H9 (cell line): ENCODE measurements at regions not wholly inside any gene's neighbourhood (a gene's known extent, or its start where the extent isn't known, plus 50 kb on each side); places are given as distances from the start of the nearest gene placed in this dataset.

Experiments used
- DNase-seq: peaks from one replicate; pipeline ENCODE4 v3.0.0-alpha.2; 2017
- H2AFZ ChIP-seq: one replicate; pipeline ENCODE4 v1.6.1; 2013; ENCODE audit warnings: mild to moderate bottlenecking, low read length, control low read depth, moderate library complexity
- H2AK5ac ChIP-seq: 2 replicates; pipeline ENCODE4 v1.6.1; 2013; ENCODE audit warnings: low read length, control low read depth, mixed read lengths; ENCODE audit not compliant: insufficient read length
- H2BK120ac ChIP-seq: one replicate; pipeline ENCODE4 v1.6.1; 2013; ENCODE audit warnings: low read depth, mild to moderate bottlenecking, low read length, control low read depth, inconsistent platforms; ENCODE audit not compliant: poor library complexity, severe bottlenecking
- H2BK12ac ChIP-seq: 2 replicates; pipeline ENCODE4 v1.6.1; 2013; ENCODE audit warnings: low read length, control low read depth, mixed read lengths, low read depth; ENCODE audit not compliant: insufficient read length
- H2BK15ac ChIP-seq: 2 replicates; pipeline ENCODE4 v1.6.1; 2013; ENCODE audit warnings: low read depth, low read length, control low read depth
- H2BK20ac ChIP-seq: one replicate; pipeline ENCODE4 v1.6.1; 2013; ENCODE audit warnings: low read depth, mild to moderate bottlenecking, low read length, control low read depth, inconsistent platforms; ENCODE audit not compliant: poor library complexity, severe bottlenecking
- H2BK5ac ChIP-seq: 2 replicates; pipeline ENCODE4 v1.6.1; 2013; ENCODE audit warnings: low read length, control low read depth, mixed read lengths; ENCODE audit not compliant: insufficient read length
- H3K14ac ChIP-seq: 2 replicates; pipeline ENCODE4 v1.6.1; 2013; ENCODE audit warnings: low read length, control low read depth; ENCODE audit not compliant: insufficient read depth
- H3K18ac ChIP-seq: 2 replicates; pipeline ENCODE4 v1.6.1; 2013; ENCODE audit warnings: low read depth, mild to moderate bottlenecking, mixed read lengths, low read length, control low read depth; ENCODE audit not compliant: insufficient read length
- H3K23ac ChIP-seq: 2 replicates; pipeline ENCODE4 v1.6.1; 2013; ENCODE audit warnings: low read length, control low read depth, mixed read lengths, low read depth; ENCODE audit not compliant: insufficient read length
- H3K23me2 ChIP-seq: 2 replicates; pipeline ENCODE4 v1.6.1; 2013; ENCODE audit warnings: low read depth, mild to moderate bottlenecking, mixed read lengths, low read length, control low read depth; ENCODE audit not compliant: insufficient read length, poor library complexity, severe bottlenecking
- H3K27ac ChIP-seq: 2 replicates; pipeline ENCODE4 v1.5.1; 2013; ENCODE audit warnings: low read length, control low read depth, mixed read lengths, low read depth; ENCODE audit not compliant: insufficient read length
- H3K27me3 ChIP-seq: 2 replicates; pipeline ENCODE4 v1.6.1; 2013; ENCODE audit warnings: low read length, control low read depth, inconsistent platforms; ENCODE audit not compliant: insufficient read depth
- H3K4ac ChIP-seq: 2 replicates; pipeline ENCODE4 v1.6.1; 2013; ENCODE audit warnings: low read depth, mild to moderate bottlenecking, control low read depth, inconsistent platforms, low read length, moderate library complexity
- H3K4me1 ChIP-seq: 2 replicates; pipeline ENCODE4 v1.6.1; 2013; ENCODE audit warnings: low read length, control low read depth, inconsistent platforms; ENCODE audit not compliant: insufficient read depth
- H3K4me2 ChIP-seq: 2 replicates; pipeline ENCODE4 v1.6.1; 2013; ENCODE audit warnings: low read length, control low read depth, mixed read lengths; ENCODE audit not compliant: insufficient read length, insufficient read depth
- H3K56ac ChIP-seq: 2 replicates; pipeline ENCODE4 v1.6.1; 2013; ENCODE audit warnings: low read depth, mild to moderate bottlenecking, mixed read lengths, low read length, control low read depth; ENCODE audit not compliant: insufficient read length
- H3K79me1 ChIP-seq: 2 replicates; pipeline ENCODE4 v1.6.1; 2013; ENCODE audit warnings: low read depth, mild to moderate bottlenecking, moderate library complexity, low read length, control low read depth, inconsistent platforms; ENCODE audit not compliant: insufficient read depth, poor library complexity, severe bottlenecking
- H3K79me2 ChIP-seq: 2 replicates; pipeline ENCODE4 v1.6.1; 2013; ENCODE audit warnings: low read length, control low read depth, inconsistent platforms; ENCODE audit not compliant: insufficient read depth
- H3K9ac ChIP-seq: 2 replicates; pipeline ENCODE4 v1.6.1; 2013; ENCODE audit warnings: low read length, control low read depth, mixed read lengths; ENCODE audit not compliant: insufficient read length; ENCODE audit errors: extremely low read depth
- H3K9me3 ChIP-seq: one replicate; pipeline ENCODE4 v1.6.1; 2013; ENCODE audit warnings: low read depth, low read length, inconsistent platforms; ENCODE audit not compliant: control insufficient read depth
- H3T11ph ChIP-seq: one replicate; pipeline ENCODE4 v1.6.1; 2013; ENCODE audit warnings: mild to moderate bottlenecking, low read length, control low read depth, inconsistent platforms
- H4K20me1 ChIP-seq: one replicate; pipeline ENCODE4 v1.6.1; 2013; ENCODE audit not compliant: control insufficient read depth, insufficient read length, insufficient read depth
- H4K5ac ChIP-seq: 2 replicates; pipeline ENCODE4 v1.6.1; 2013; ENCODE audit warnings: low read depth, mild to moderate bottlenecking, mixed read lengths, low read length, control low read depth; ENCODE audit not compliant: insufficient read length
- H4K8ac ChIP-seq: replicated peaks from 2 replicates; pipeline ENCODE4 v1.6.1; 2013; ENCODE audit warnings: low read length, control low read depth, mixed read lengths, low read depth; ENCODE audit not compliant: insufficient read length
- H4K91ac ChIP-seq: 2 replicates; pipeline ENCODE4 v1.6.1; 2013; ENCODE audit warnings: low read depth, mild to moderate bottlenecking, moderate library complexity, mixed read lengths, low read length, control low read depth; ENCODE audit not compliant: insufficient read length
- H3K27ac Mint-ChIP-seq, 3 experiments: 2 replicates in 2 of 3; 3 replicates in 1 of 3; pipeline ENCODE4 v1.8.0; 2020 to 2021; ENCODE audit warnings: mixed read lengths in 3 of 3, mild to moderate bottlenecking in 1 of 3, moderate library complexity in 1 of 3
- H3K27me3 Mint-ChIP-seq: 2 replicates; pipeline ENCODE4 v1.8.0; 2021; ENCODE audit warnings: low read depth, mild to moderate bottlenecking, moderate library complexity, mixed read lengths
- H3K36me3 Mint-ChIP-seq, 3 experiments: 2 replicates in 2 of 3; 3 replicates in 1 of 3; pipeline ENCODE4 v1.8.0; 2020 to 2021; ENCODE audit warnings: low read depth in 3 of 3, mixed read lengths in 3 of 3; ENCODE audit not compliant: insufficient read depth in 1 of 3
- H3K4me1 Mint-ChIP-seq, 2 experiments: 2 replicates each; pipeline ENCODE4 v1.8.0; 2020; ENCODE audit warnings: mixed read lengths in 2 of 2
- H3K4me3 Mint-ChIP-seq, 2 experiments: 2 replicates in 1 of 2; 3 replicates in 1 of 2; pipeline ENCODE4 v1.8.0; 2020 to 2021; ENCODE audit warnings: mild to moderate bottlenecking in 2 of 2, mixed read lengths in 2 of 2, moderate library complexity in 1 of 2
- H3K9me3 Mint-ChIP-seq, 2 experiments: 2 replicates in 1 of 2; 3 replicates in 1 of 2; pipeline ENCODE4 v1.8.0; 2020; ENCODE audit warnings: mild to moderate bottlenecking in 2 of 2, mixed read lengths in 2 of 2, moderate library complexity in 1 of 2
- CTCF ChIP-seq: fragments of 200-600 bp; sonication (generic); conservative IDR thresholded peaks from 3 replicates; pipeline ENCODE4 v1.8.0; 2021; ENCODE audit warnings: antibody characterized with exemption, mild to moderate bottlenecking
- WGBS: extraction: QIAGEN DNeasy Blood & Tissue Kit; methylation state at CpG from one replicate; pipeline ENCODE4 v1.1.7; 2013; ENCODE audit warnings: missing lambda C conversion rate, low lambda C conversion rate, mixed read lengths; ENCODE audit not compliant: insufficient read length; ENCODE audit errors: extremely low coverage; 5-methylcytosine and 5-hydroxymethylcytosine counted together

DNA sequence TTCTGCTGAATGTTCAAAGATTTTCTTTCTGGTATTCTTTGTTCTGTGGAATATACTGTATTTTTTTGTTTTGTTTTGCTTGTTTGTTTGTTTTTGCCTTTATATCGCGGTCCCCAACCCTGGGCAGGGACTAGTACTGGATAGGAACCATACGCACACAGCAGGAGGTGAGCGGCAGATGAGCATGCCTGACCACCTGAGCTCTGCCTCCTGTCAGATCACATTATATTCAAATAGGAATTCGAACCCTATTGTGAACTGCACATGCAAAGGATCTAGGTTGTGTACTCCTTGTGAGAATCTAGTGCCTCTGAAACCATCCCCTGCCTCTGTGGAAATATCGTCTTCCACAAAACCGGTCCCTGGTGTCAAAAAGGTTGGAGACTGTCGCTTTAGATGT lies 83.3 kb upstream of the ANO3 start:
- Histone ChIP-seq H3K56ac (no peak overlapping the region), H3K4me2 (no peak overlapping the region), H4K91ac (no peak overlapping the region), H3K9ac (no peak overlapping the region), H3K79me1 (no peaks in the 10 kb centered on the region), H3K9me3 (no peaks in the 10 kb centered on the region), H4K8ac (no peak overlapping the region), H3K18ac (no peak overlapping the region), H3K27me3 (no peaks in the 10 kb centered on the region), H3K23me2 (no peaks in the 10 kb centered on the region), H3K4ac (no peak overlapping the region), H4K20me1 (no peaks in the 10 kb centered on the region), H3K23ac (no peak overlapping the region), H2AK5ac (no peak overlapping the region), H3T11ph (no peak overlapping the region), H4K5ac (no peak overlapping the region), H2BK12ac (no peak overlapping the region), H3K27ac (no peak overlapping the region), H2AFZ (no peak overlapping the region), H2BK5ac (no peak overlapping the region), H3K14ac (no peak overlapping the region), H2BK120ac (no peak overlapping the region), H2BK15ac (no peak overlapping the region), H2BK20ac (no peak overlapping the region), H3K79me2 (no peaks in the 10 kb centered on the region), H3K4me1 (no peaks in the 10 kb centered on the region)
- Mint-ChIP-seq H3K4me3 (no peak overlapping the region), H3K27me3 (no peaks in the 10 kb centered on the region), H3K9me3 (peaks cover 0 to 2% of the 10 kb centered on the region in 2 experiments; a peak in 1 of 5 replicates), H3K36me3 (peaks cover 0 to 2% (median 0%) of the 10 kb centered on the region in 3 experiments; a peak in 2 of 7 replicates), H3K27ac (no peak overlapping the region), H3K4me1 (peaks cover 0 to 5% of the 10 kb centered on the region in 2 experiments; a peak in 1 of 4 replicates)
- WGBS, result no CpG with 5 or more reads among the region's 8 CpGs
- DNase-seq, result no peak
- TF ChIP-seq CTCF, result no peak
